GM18508 (cell line): ENCODE measurements at regions not wholly inside any gene's neighbourhood (a gene's known extent, or its start where the extent isn't known, plus 50 kb on each side); places are given as distances from the start of the nearest gene placed in this dataset.
"Not testable (repeated sequence)": the region's sequence is repeated elsewhere in the genome, so short reads cannot be mapped to it uniquely, and the experiment has no call there.

ENCODE experiments used
- ATAC-seq: cut with Tn5 transposase; IDR thresholded peaks from one replicate; pipeline ENCODE4 v1.9.1; 2021; ENCODE audit warnings: moderate number of reproducible peaks; ENCODE audit not compliant: insufficient read depth, unreplicated experiment

DNA sequence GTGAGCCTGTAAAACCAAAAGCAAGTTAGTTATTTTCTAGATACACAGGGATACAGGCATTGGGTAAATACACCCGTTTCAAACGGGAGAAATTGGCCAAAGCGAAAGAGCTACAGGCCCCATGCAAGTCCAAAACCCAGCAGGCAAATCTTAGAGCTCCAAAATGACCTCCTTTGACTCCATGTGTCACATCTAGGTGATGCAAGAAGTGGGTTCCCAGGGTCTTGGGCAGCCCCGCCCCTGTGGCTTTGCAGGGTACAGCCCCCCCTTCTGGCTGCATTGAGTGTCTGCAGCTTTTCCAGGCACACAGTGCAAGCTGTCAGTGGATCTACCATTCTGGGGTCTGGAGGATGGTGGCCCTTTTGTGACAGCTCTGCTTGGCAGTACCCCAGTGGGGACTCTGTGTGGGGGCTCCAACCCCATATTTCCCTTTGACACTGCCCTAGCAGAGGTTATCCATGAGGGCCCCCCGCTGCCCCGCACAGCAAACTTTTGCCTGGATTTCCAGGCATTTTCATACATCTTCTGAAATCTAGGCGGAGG lies 1367.6 kb downstream of the CDH12 start:
- not testable (repeated sequence) for ATAC-seq

DNA sequence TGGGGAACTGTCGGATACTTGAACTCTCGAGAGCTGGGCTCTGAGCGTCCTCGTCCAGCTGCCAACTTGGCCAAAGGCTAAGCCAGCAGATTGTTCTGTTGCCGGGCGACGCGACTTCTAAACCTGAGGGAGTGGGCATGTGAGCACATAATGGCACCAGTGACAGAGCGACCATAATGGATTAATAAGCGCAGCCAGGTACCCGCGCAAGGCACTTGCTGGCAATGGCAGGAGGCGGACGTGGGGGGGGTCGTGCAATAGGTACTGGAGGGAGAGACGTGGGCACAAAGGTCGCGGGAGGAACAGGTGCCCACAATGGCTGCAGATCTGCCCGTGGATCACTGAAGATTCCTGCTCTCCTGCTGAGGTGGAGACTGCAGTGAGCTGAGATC lies 1368.7 kb downstream of the CDH12 start:
- not testable (repeated sequence) for ATAC-seq

DNA sequence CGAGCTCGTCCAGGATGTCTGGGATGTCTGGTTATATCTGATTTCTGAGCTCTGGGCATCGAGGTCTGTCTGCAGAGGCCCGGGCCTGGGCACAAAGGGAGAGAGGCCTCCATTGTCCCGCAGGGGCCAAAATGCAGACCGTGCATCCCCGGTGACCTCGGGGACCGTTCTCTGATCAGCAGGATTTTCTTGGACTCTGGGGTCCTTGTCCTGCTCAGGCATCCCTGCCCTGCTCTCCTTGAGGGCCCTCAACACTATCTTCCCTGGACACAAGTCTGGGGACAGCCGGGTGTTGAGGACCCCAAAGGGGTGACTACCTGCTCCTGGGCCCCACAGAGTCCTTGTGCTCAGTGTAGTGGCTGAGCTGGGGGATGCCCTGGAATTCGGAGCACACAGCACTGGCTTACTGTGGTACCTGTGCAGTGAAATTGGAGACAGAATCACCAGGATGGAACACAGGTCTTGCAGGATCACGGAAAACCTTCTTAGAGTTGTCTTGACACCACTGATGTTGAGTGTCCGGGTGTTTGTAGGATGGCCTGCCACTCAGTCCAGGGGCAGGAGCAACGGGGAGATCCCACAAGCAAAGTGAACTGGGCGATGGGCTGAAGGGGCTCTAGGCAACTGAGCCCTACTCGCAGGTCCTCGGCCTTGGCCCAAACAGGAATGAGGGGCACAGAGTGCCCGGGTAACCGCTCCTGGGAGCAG lies 1369.2 kb downstream of the CDH12 start:
- not testable (repeated sequence) for ATAC-seq

DNA sequence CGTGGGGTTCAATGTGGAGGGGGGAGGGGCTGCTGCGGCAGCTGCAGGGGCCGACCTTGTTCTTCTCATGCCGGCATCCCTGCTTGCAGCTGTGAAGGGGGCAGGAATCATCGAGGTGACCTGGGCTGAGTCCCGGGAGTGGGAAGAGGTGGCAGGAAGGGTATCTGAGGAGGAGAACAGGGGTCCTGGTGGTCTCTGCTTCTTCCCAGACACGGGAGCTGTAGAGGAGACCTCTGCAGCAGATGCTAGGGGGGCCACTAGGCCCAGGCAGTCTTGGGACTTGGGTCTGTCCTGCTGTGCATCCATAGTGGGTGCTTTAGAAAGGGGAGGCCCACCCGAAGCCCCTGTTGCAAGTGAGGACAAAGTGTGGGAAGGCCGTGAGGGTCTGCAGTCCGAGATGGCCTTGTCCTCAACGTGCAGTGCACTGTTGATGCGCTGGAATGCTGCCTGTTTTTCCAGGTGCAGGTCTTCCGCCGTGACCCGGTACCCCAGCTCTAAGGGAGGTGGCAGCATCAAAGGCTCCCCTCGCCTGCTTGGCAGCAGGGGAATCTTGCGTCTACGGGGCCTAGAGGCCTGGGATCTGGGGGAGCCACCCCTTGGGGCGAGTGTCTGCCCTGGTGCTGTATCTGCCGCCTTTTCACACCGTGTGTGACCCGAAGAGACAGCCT lies 1370.0 kb downstream of the CDH12 start:
- not testable (repeated sequence) for ATAC-seq

DNA sequence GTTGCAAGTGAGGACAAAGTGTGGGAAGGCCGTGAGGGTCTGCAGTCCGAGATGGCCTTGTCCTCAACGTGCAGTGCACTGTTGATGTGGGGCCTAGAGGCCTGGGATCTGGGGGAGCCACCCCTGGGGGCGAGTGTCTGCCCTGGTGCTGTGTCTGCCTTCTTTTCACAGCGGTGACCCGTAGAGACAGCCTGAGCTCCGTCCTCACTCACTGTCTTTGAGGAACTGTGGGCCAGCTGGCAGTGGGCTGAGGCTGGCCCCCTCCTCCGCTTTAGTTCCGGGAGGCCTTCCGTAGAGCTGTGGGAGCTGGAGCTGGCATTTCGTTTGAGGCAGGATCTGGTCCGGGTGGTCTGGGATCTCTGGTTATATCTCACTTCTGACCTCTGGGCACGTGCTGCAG lies 1370.6 kb downstream of the CDH12 start:
- not testable (repeated sequence) for ATAC-seq

DNA sequence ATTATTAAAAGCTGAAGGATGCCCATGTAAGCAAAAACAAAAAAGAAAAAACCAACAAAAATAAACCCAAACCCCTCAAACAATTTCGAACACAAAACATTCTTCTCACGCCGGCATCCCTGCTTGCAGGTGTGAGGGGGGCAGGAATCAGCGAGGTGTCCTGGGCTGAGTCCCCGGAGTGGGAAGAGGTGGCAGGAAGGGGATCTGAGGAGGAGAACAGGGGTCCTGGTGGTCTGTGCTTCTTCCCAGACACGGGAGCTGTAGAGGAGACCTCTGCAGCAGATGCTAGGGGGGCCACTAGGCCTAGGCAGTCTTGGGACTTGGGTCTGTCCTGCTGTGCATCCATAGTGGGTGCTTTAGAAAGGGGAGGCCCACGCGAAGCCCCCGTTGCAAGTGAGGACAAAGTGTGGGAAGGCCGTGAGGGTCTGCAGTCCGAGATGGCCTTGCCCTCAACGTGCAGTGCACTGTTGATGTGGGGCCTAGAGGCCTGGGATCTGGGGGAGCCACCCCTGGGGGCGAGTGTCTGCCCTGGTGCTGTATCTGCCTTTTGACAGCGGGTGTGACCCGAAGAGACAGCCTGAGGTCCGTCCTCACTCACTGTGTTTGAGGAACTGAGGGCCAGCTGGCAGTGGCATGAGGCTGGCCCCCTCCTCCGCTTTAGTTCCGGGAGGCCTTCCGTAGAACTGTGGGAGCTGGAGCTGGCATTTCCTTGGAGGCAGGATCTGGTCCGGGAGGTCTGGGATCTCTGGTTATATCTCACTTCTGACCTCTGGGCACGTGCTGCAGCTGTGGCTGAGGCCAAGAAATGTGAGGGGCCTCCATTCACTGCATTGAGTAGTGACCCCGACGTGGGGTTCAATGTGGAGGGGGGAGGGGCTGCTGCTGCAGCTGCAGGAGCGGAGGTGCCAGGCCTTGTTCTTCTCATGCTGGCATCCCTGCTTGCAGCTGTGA lies 1371.5 kb downstream of the CDH12 start:
- not testable (repeated sequence) for ATAC-seq

DNA sequence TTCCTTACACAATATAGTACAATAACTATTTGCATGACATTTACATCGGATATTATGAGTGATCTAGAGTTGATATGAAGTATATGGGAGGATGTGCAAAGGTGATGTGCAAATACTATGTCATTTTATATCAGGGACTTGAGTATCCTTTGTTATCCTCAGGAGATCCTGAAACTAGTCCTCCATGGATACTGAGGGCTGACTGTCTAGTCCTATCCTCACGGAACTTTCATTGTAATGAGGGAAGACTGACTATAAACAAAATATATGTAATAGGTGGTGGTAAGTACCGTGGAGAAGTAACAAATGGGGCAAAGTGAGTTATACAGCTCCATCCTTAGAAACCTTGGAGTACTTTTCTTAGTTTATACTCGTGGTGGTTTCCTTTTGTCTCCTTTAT lies 1373.1 kb downstream of the CDH12 start:
- ATAC-seq: not testable (repeated sequence)

DNA sequence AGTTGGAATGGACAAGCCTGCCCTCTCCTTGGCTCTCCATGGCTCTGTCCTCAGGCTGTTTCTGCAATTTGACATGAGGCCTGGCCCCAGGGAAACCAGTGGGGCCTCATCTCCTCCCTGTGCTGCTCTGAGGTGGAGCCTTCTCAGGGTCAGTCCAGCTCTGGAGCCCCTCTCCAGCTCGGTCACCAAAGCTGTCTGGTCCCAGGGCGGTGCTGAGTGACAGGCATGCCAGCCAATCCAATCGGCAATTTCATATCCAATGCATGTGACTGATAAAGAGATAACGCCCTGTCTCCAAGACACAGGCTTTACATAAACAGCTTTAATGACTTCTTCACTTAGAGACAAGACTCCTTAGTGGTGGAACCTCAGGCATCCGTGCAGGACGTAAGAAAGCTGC lies 1379.2 kb downstream of the CDH12 start:
- ATAC-seq: not testable (repeated sequence)

DNA sequence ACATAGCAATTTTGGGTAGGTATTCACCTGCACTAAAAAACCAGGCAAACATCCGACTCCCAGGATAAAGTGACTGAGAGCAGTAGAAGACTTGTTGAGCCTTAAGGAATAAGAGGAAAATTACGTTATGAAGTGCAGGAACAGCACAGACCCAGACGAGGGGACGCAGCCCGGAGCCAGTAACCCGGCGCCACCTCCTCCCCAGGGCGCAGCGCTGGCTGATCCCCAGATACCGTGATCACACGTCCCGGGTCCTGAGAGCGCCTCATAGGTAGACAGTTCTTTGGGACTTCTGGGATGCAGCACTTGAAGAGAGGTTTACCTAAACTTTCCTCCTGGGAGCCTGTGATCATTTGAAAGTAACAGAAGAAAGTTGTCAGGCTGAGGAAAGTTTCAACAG lies 1379.7 kb downstream of the CDH12 start:
- ATAC-seq: not testable (repeated sequence)

DNA sequence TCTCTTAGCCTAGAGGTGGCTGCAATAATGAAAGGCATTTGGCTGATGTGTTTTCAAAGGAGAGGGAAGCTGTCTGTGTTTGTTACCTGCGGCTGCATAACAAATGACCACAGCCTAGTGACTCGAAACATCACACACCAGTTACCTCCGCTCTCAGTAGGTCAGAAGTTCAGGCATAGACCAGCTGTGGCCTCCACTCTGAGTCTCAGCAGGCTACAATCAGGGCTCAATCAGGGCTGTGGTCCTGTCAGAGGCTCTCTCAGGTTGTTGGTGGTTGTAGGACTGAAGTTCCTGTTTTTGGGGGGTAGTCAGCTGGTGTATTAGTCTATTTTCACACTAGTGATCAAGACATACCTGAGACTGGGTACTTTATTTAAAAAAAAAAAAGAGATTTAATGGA lies 1381.5 kb downstream of the CDH12 start:
- not testable (repeated sequence) for ATAC-seq

DNA sequence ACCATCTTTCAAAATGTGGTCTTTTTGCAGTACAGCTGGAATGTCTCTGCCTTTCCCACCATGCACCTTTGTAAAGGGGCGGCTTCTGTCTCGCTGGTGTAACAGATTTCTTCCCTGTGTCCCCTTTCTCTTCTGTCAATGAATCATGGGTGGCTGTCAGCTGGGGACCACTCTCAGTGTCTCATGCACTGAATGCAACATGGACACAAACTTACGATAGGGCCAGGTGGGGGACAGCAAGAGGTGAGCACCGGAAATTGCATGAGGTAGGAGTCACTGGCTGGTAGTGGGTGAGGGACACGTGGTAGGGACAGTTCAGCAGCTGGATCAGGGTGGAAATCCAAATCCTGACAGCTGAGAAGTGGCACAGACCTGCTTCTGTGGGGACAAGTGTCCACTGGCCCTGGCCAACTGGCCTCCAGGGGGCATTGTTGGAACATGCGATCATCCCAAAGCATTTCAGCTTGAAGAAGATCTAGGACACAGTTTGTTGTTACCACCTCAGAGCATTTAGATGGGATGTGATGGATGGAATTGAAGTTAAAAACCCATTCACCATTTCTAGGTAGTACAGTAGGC lies 1383.5 kb downstream of the CDH12 start:
- ATAC-seq: not testable (repeated sequence)

DNA sequence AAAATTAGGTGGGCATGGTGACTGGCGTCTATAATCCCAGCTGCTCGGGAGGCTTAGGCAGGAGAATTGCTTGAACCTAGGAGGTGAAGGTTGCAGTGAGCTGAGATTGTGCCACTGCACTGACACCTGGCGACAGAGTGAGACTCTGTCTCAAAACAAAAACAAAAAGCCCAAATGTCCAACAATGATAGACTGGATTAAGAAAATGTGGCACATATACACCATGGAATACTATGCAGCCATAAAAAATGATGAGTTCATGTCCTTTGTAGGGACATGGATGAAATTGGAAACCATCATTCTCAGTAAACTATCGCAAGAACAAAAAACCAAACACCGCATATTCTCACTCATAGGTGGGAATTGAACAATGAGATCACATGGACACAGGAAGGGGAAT lies 1385.6 kb downstream of the CDH12 start:
- ATAC-seq: not testable (repeated sequence)

DNA sequence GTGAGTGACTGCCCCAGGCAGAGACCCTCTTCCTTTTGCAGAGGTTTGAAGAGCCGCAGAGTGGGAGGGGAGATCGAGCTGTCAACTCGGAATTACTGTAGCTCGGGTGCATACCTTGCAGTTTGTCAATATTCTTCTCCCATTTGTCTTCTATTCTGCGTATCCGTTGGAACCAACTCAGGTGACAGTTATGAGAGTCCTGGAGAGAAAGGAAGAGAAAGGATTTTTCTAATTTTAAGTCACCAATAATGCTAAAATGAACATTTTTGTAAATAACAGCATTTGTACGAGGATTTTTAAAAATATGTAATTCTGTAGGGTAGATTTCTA lies 1393.4 kb downstream of the CDH12 start:
- ATAC-seq: peak; percentile 25

DNA sequence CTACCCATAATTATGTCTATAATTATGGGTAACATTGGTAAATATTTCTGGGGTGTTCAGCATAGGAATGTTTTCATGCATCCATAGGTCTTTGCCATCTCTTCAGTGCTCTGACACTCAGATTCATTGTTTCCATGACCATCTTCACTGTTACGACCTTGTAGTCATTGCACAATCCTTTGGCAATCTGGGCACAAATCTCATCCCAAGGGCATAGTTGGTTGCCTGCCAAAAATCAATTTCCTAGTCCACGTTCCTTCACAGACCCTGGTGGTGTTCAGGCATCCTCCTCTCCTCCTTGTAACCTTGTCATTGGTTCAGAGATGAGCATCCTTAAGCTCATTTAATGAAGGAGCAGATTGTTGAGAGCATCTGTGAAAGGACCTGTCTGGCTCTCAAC lies 1400.7 kb downstream of the CDH12 start:
- ATAC-seq: no peak

DNA sequence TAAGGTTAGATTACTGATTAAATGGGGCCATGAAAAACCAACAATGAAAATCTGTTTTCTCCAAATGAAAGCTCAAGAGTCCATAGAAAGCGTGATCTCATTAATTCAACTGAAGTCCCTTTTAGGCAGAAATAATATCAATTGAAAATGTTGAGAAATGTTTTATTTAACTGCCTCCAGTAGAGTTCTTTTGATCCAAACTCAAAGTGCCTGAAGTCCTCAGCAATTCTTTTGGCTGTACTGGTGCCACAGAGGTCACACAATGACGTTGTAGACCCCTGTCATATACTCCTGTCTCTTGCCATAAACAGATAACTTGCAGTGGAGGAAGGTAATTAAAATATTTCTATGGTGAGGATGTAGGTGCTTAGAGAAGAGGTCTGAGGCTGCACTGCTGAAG lies 1420.5 kb downstream of the CDH12 start:
- no peak for ATAC-seq

DNA sequence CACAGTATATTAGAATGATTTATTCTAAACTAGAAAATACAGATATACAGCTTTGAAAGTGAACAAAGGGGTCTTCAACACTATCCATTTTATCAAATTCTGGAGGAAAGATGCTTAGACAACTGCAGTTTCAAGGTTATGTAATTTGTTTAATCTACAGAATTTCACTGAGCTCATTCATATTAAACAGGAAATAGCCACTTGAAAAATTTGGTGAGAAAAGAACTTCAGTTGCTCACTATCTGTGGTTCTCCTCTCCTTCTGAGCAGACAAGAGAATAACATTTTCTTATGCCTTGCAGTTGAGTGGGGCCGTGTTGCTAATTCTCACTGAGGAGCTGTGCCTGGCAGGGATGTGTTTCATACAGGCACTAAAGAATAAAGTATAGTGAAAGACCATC lies 1428.2 kb downstream of the CDH12 start:
- no peak for ATAC-seq

DNA sequence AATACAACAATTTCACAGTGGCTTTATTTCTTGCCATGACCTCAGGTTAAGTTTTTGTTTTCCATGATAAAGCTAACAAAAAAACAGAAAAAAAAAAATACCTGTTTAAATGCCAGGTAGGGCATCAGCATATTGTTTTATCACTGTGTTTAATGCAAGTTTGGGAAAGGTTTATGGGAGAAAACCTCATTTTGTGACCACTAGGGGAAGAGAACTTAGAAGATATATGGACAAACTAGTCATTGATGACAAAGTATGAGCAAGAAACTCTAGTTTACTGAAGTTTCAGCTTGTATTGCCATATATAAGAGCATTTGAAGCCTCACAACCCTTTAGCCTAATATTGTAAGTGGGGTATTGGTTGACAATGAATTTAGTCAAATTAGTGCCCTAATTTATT lies 1431.4 kb upstream of the CDH18 start:
- ATAC-seq: no peak

DNA sequence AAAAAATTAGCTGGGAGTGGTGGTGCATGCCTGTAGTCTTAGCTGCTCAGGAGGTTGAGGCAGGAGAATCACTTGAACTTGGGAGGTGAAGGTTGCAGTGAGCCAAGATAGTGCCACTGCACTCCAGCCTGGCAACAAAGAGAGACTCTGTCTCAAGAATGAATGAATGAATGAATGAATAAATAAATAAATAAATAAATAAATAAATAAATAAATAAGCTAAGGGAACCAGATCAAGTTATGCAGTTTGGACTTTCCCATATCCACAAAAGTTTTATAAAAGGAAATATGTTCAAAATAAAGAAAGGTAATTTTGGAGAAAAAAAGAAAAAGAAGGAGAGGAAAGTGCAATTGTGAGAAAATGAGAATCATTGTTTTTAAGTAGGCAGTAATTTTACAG lies 1414.1 kb upstream of the CDH18 start:
- ATAC-seq: not testable (repeated sequence)

DNA sequence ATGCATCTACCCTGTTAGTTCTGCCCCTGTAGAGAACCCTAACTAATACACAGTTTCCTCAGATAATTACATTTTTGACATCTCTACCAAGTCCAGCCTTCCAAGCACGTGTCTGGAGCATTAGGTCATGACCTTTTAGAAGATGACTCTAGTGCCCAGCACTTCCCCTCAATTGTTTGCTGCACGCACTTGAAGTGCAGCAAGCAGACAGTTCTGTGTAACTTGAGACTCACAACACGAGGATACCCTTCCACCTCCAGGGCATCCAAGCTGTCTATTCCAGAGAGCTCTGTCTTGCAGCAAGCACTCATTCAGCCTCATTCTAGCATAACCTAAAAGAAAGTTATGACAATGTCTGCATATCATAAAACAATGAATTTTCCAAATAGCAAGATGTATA lies 1410.5 kb upstream of the CDH18 start:
- ATAC-seq: no peak

DNA sequence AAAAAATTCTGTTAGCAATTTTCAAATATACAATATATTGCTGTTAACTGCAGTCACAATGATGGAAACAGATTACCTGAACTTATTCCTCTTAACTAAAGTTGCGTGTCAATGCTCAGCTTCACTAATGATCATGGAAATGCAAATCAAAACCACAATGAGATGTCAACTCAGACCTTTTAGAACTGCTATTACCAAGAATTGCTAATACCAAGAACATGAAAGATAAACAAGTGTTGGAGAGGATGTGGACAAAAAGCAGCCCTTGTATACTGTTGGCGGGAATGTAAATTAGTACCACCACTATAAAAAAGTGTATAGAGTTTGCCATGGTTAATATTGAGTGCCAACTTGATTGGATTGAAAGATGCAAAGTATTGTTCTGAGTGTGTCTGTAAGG lies 1409.7 kb upstream of the CDH18 start:
- no peak for ATAC-seq
